Liver (tissue), 7 donors: ENCODE measurements at regions not wholly inside any gene's neighbourhood (a gene's known extent, or its start where the extent isn't known, plus 50 kb on each side); places are given as distances from the start of the nearest gene placed in this dataset.

Experiments used
- DNase-seq: peaks from one replicate; pipeline ENCODE4 v3.0.0-alpha.2; 2017; ENCODE audit warnings: low spot score
- H3K27ac ChIP-seq, 2 donors: one replicate each; pipeline ENCODE4 v1.7.0; 2013; ENCODE audit warnings: inconsistent platforms in 2 of 2, low read length in 2 of 2, control low read depth in 1 of 2, low read depth in 1 of 2, mild to moderate bottlenecking in 1 of 2
- H3K27me3 ChIP-seq, 4 donors: one replicate each; pipeline versions ENCODE4 v1.6.1 to v1.7.0; 2013; ENCODE audit warnings: low read length in 3 of 4, inconsistent platforms in 1 of 4, mild to moderate bottlenecking in 1 of 4, moderate library complexity in 1 of 4; ENCODE audit not compliant: control insufficient read depth in 4 of 4, insufficient read depth in 4 of 4
- H3K36me3 ChIP-seq, 4 donors: one replicate each; pipeline versions ENCODE4 v1.6.1 to v1.7.0; 2013; ENCODE audit warnings: low read length in 3 of 4, mild to moderate bottlenecking in 3 of 4, low read depth in 1 of 4, moderate library complexity in 1 of 4; ENCODE audit not compliant: control insufficient read depth in 4 of 4, insufficient read depth in 3 of 4
- H3K4me1 ChIP-seq, 4 donors: one replicate each; pipeline versions ENCODE4 v1.6.1 to v1.7.0; 2013; ENCODE audit warnings: low read length in 3 of 4, mild to moderate bottlenecking in 3 of 4, moderate library complexity in 1 of 4; ENCODE audit not compliant: control insufficient read depth in 4 of 4, insufficient read depth in 4 of 4
- H3K4me3 ChIP-seq, 3 donors: one replicate each; pipeline versions ENCODE4 v1.6.1 to v1.7.0; 2013; ENCODE audit warnings: low read length in 3 of 3, control low read depth in 1 of 3, low read depth in 1 of 3, mild to moderate bottlenecking in 1 of 3
- H3K9ac ChIP-seq, 2 donors: one replicate each; pipeline ENCODE4 v1.7.0; 2013; ENCODE audit warnings: low read length in 2 of 2, mild to moderate bottlenecking in 2 of 2, moderate library complexity in 2 of 2, control low read depth in 1 of 2, low read depth in 1 of 2
- H3K9me3 ChIP-seq, 4 donors: one replicate each; pipeline versions ENCODE4 v1.6.1 to v1.7.0; 2013; ENCODE audit warnings: low read length in 3 of 4; ENCODE audit not compliant: control insufficient read depth in 4 of 4
- ATF3 ChIP-seq: IDR thresholded peaks from 2 replicates; pipeline ENCODE4 v1.6.1; 2016; ENCODE audit warnings: antibody characterized with exemption
- EGR1 ChIP-seq, 2 donors: IDR thresholded peaks; 2 replicates each; pipeline ENCODE4 v1.6.1; 2016 to 2018; ENCODE audit warnings: antibody characterized with exemption in 2 of 2, low read depth in 2 of 2
- FOXA1 ChIP-seq: IDR thresholded peaks from 2 replicates; pipeline ENCODE4 v1.6.1; 2016; ENCODE audit warnings: antibody characterized with exemption
- FOXA2 ChIP-seq: IDR thresholded peaks from 2 replicates; pipeline ENCODE4 v1.6.1; 2016; ENCODE audit warnings: antibody characterized with exemption
- GABPA ChIP-seq, 2 donors: IDR thresholded peaks in 1 of 2; conservative IDR thresholded peaks in 1 of 2; 2 replicates each; pipeline ENCODE4 v1.6.1; 2016; ENCODE audit warnings: antibody characterized with exemption in 2 of 2, mild to moderate bottlenecking in 1 of 2, moderate library complexity in 1 of 2
- HNF4A ChIP-seq, 2 donors: conservative IDR thresholded peaks; 2 replicates each; pipeline ENCODE4 v1.6.1; 2016; ENCODE audit warnings: antibody characterized with exemption in 2 of 2, mild to moderate bottlenecking in 2 of 2
- HNF4G ChIP-seq: IDR thresholded peaks from 2 replicates; pipeline ENCODE4 v1.6.1; 2016; ENCODE audit warnings: antibody characterized with exemption
- JUND ChIP-seq, 2 donors: IDR thresholded peaks; 2 replicates each; pipeline ENCODE4 v1.6.1; 2016; ENCODE audit warnings: antibody characterized with exemption in 2 of 2
- NR2F2 ChIP-seq: IDR thresholded peaks from 2 replicates; pipeline ENCODE4 v1.6.1; 2016; ENCODE audit warnings: antibody characterized with exemption
- RAD21 ChIP-seq, 2 donors: IDR thresholded peaks; 2 replicates each; pipeline ENCODE4 v1.6.1; 2016; ENCODE audit warnings: antibody characterized with exemption in 2 of 2, mild to moderate bottlenecking in 2 of 2
- REST ChIP-seq: IDR thresholded peaks from 2 replicates; pipeline ENCODE4 v1.6.1; 2016; ENCODE audit warnings: antibody characterized with exemption, mild to moderate bottlenecking
- RXRA ChIP-seq, 2 donors: IDR thresholded peaks; 2 replicates each; pipeline ENCODE4 v1.6.1; 2017 to 2018; ENCODE audit warnings: antibody characterized with exemption in 2 of 2, mild to moderate bottlenecking in 1 of 2
- SP1 ChIP-seq: IDR thresholded peaks from 2 replicates; pipeline ENCODE4 v1.6.1; 2018; ENCODE audit warnings: antibody characterized with exemption, mild to moderate bottlenecking
- TAF1 ChIP-seq: conservative IDR thresholded peaks from 2 replicates; pipeline ENCODE4 v1.6.1; 2016; ENCODE audit warnings: antibody characterized with exemption, mild to moderate bottlenecking
- YY1 ChIP-seq: IDR thresholded peaks from 2 replicates; pipeline ENCODE4 v1.6.1; 2016; ENCODE audit warnings: antibody characterized with exemption, mild to moderate bottlenecking
- ZBTB33 ChIP-seq: IDR thresholded peaks from 2 replicates; pipeline ENCODE4 v1.6.1; 2016; ENCODE audit warnings: antibody characterized with exemption
- WGBS: extraction: QIAGEN DNeasy Blood & Tissue Kit; methylation state at CpG from one replicate; pipeline ENCODE4 v1.1.7; 2013; 5-methylcytosine and 5-hydroxymethylcytosine counted together
- TF ChIP-seq, protein P1 (sequence below): IDR thresholded peaks from 2 replicates; pipeline ENCODE4 v1.6.1; 2016; ENCODE audit warnings: antibody characterized with exemption
- donor health status: healthy.
- donor health status: healthy.
- donor health status: healthy.
- donor health status: healthy.

DNA sequence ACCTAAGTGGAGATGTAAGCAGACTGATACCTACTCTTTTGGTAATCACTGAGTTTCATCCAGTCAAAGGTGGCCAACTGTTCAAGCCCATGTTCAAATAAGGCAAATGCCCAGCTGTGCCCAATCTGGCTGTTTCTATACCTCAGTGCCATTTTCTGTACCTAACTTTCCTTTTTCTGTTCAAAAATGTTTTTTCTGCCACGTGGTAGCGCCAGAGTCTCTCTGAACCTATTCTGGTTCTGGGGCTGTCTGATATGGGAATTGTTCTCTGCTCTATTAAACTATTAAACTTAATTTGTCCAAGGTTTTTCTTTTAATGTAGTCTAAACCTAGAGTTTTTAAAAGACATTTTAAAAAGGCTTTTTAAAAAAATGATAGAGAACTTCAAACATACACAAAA lies 391.2 kb downstream of the NOVA1 start:
- WGBS = 62% methylated on average over 2 of the region's 2 CpGs
- TF ChIP-seq GABPA (IDR thresholded peaks at IDR 0.05 in 1 of 2, conservative IDR thresholded peaks at IDR 0.05 in 1 of 2) = no peak
- TF ChIP-seq REST = no peak
- no peak for TF ChIP-seq SP1

DNA sequence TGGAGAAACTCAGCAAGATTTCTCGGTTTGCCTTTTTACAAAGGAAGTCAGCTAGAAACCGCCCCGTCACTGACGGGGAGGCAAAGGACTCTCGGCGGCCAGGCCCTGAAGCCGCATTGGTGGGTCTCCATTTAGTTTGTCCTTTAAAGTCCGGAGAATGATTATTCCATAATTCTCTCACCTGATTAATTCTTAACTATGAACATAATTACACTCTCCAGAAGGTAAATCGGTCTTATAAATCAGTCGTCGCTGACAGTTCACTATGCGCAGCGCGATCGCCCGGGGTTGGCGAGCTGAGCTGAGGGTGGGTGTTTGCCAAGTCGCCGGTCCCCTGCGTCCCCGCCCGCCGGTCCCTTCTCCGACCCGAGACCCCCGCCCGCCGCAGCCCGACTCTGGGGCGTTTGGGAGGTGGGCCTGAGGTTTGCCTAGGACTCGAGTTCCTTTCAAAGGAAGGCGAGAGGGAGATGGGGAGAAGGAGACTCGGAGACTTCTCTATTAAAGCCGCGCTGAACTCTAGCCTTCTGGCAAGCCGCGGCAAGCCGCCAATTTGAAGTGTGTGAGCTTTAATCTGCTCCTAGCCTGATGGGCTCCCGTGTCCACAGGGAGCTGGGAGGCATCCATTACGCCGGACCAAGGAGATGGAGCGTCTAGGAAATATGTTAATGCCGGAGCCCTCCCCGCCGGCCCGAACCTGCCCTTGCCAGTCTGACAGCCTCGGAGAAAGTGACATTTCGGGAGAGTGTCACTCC lies 392.9 kb downstream of the NOVA1 start:
- TF ChIP-seq YY1 (no peak), SP1 (no peak), JUND (IDR thresholded peaks at IDR 0.05) (no peak), REST (no peak), GABPA (IDR thresholded peaks at IDR 0.05 in 1 of 2, conservative IDR thresholded peaks at IDR 0.05 in 1 of 2) (no peak), FOXA1 (no peak), RAD21 (IDR thresholded peaks at IDR 0.05) (no peak), ATF3 (no peak), RXRA (IDR thresholded peaks at IDR 0.05) (no peak), HNF4A (conservative IDR thresholded peaks at IDR 0.05) (no peak), HNF4G (no peak), TAF1 (no peak), ZBTB33 (no peak), EGR1 (IDR thresholded peaks at IDR 0.05; ENCODE audit: low read depth in 2 of 2) (no peak), NR2F2 (no peak), FOXA2 (no peak)
- TF ChIP-seq, protein P1, sequence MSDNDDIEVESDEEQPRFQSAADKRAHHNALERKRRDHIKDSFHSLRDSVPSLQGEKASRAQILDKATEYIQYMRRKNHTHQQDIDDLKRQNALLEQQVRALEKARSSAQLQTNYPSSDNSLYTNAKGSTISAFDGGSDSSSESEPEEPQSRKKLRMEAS = no peak
- no peaks in the 10 kb centered on the region for H3K36me3 ChIP-seq
- H3K9ac ChIP-seq = no peak overlapping the region
- H3K27ac ChIP-seq = no peak overlapping the region
- H3K9me3 ChIP-seq = no peaks in the 10 kb centered on the region
- peaks cover 0 to 5% (median under 1%) of the 10 kb centered on the region in 4 donors for H3K27me3 ChIP-seq
- WGBS = 9% methylated on average over 48 of the region's 48 CpGs
- peaks cover 0 to 2% (median 0%) of the 10 kb centered on the region in 4 donors for H3K4me1 ChIP-seq
- DNase-seq = no peak
- peak overlapping the region in 1 of 3 donors; percentile 19 for H3K4me3 ChIP-seq

More for the DNA sequence above, 391.2 kb downstream of the NOVA1 start:
- no peak overlapping the region for H3K27ac ChIP-seq
- H3K9ac ChIP-seq = no peak overlapping the region
- H3K4me3 ChIP-seq = no peak overlapping the region
- H3K36me3 ChIP-seq = no peaks in the 10 kb centered on the region
- no peak for DNase-seq
- H3K4me1 ChIP-seq = peaks cover 0 to 2% (median 0%) of the 10 kb centered on the region in 4 donors
- H3K27me3 ChIP-seq = peaks cover 0 to 5% (median under 1%) of the 10 kb centered on the region in 4 donors
- H3K9me3 ChIP-seq = no peaks in the 10 kb centered on the region
